Peyer's patch (tissue), 4 donors: ENCODE measurements at regions not wholly inside any gene's neighbourhood (a gene's known extent, or its start where the extent isn't known, plus 50 kb on each side); places are given as distances from the start of the nearest gene placed in this dataset.

ENCODE experiments used
- DNase-seq, 3 donors: peaks; one replicate each; pipeline ENCODE4 v3.0.0-alpha.2; 2017 to 2019
- H3K27ac ChIP-seq, 4 donors: fragments of 200-600 bp; sonication (generic); one replicate each; pipeline ENCODE4 v1.5.1; 2016 to 2019
- H3K27me3 ChIP-seq, 2 donors: fragments of 200-600 bp; sonication (generic); one replicate each; pipeline ENCODE4 v1.5.1; 2019
- H3K36me3 ChIP-seq, 3 donors: fragments of 200-600 bp; sonication (generic); one replicate each; pipeline ENCODE4 v1.5.1; 2016 to 2019
- H3K4me1 ChIP-seq, 4 donors: fragments of 200-600 bp; sonication (generic); one replicate each; pipeline ENCODE4 v1.5.1; 2016 to 2019
- H3K4me3 ChIP-seq, 4 donors: fragments of 200-600 bp; sonication (generic); 1 replicate in 3 of 4; 2 replicates in 1 of 4; pipeline ENCODE4 v1.5.1; 2016 to 2019; ENCODE audit warnings: mild to moderate bottlenecking in 1 of 4
- H3K9me3 ChIP-seq, 4 donors: fragments of 200-600 bp; sonication (generic); one replicate each; pipeline ENCODE4 v1.5.1; 2016 to 2019; ENCODE audit warnings: mild to moderate bottlenecking in 1 of 4
- POLR2A ChIP-seq, 2 donors: fragments of 450-650 bp; IDR thresholded peaks; one replicate each; pipeline ENCODE4 v1.5.1; 2017; ENCODE audit warnings: antibody characterized with exemption in 2 of 2, mild to moderate bottlenecking in 2 of 2, moderate library complexity in 2 of 2
- TF ChIP-seq, protein P1 (sequence below), 6 experiments: fragments of 450-650 bp in 4 of 6; fragments of 200-600 bp in 2 of 6; sonication (generic) in 1 of 6; IDR thresholded peaks; one replicate each; pipeline ENCODE4 v1.5.1; 2017 to 2019; ENCODE audit warnings: antibody characterized with exemption in 6 of 6, mild to moderate bottlenecking in 3 of 6, moderate library complexity in 1 of 6

- TF ChIP-seq POLR2A (IDR thresholded peaks at IDR 0.05): no peak
- TF ChIP-seq, protein P1, sequence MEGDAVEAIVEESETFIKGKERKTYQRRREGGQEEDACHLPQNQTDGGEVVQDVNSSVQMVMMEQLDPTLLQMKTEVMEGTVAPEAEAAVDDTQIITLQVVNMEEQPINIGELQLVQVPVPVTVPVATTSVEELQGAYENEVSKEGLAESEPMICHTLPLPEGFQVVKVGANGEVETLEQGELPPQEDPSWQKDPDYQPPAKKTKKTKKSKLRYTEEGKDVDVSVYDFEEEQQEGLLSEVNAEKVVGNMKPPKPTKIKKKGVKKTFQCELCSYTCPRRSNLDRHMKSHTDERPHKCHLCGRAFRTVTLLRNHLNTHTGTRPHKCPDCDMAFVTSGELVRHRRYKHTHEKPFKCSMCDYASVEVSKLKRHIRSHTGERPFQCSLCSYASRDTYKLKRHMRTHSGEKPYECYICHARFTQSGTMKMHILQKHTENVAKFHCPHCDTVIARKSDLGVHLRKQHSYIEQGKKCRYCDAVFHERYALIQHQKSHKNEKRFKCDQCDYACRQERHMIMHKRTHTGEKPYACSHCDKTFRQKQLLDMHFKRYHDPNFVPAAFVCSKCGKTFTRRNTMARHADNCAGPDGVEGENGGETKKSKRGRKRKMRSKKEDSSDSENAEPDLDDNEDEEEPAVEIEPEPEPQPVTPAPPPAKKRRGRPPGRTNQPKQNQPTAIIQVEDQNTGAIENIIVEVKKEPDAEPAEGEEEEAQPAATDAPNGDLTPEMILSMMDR (IDR thresholded peaks at IDR 0.05): no peak
- no peaks in the 10 kb centered on the region for H3K4me1 ChIP-seq
- no peak for DNase-seq
- no peaks in the 10 kb centered on the region for H3K27me3 ChIP-seq
- no peak overlapping the region for H3K27ac ChIP-seq
- H3K4me3 ChIP-seq: no peak overlapping the region
- H3K9me3 ChIP-seq: no peaks in the 10 kb centered on the region
- H3K36me3 ChIP-seq: no peaks in the 10 kb centered on the region
Measured at GRCh38 chr7:113209449-113210203, 91.3 kb upstream of the SMIM30 start.

GRCh38 chr7:113207931-113208330 lies 89.6 kb upstream of the SMIM30 start:
- no peak overlapping the region for H3K27ac ChIP-seq
- no peak for TF ChIP-seq POLR2A (IDR thresholded peaks at IDR 0.05)
- TF ChIP-seq, protein P1 (IDR thresholded peaks at IDR 0.05): no peak

DNA sequence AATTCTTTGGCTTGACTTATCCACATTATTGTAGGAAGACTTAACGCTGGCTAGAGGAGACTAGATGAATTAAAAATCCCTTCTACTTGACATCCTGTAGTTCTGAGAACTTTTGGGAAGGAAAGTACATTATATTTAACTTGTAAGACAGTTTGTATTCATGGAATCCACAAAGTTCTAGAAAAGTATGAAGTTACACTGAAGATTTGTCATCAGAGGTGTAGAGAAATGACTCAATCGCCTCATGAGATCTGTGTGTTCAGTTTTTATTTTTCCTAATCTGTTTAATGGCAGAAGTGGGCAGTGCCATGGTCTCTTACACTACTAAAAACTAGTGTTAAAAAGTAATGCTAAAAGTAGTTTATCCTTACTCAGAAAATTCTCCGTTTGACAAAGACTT lies 89.1 kb upstream of the SMIM30 start:
- Histone ChIP-seq H3K9me3 (no peaks in the 10 kb centered on the region), H3K27ac (no peak overlapping the region), H3K4me3 (no peak overlapping the region), H3K36me3 (no peaks in the 10 kb centered on the region), H3K27me3 (no peaks in the 10 kb centered on the region), H3K4me1 (no peaks in the 10 kb centered on the region)
- DNase-seq: no peak
- no peak for TF ChIP-seq POLR2A (IDR thresholded peaks at IDR 0.05)
- TF ChIP-seq, protein P1 (IDR thresholded peaks at IDR 0.05): no peak

More at GRCh38 chr7:113207931-113208330, 89.6 kb upstream of the SMIM30 start:
- Histone ChIP-seq H3K4me3 (no peak overlapping the region), H3K9me3 (no peaks in the 10 kb centered on the region), H3K36me3 (no peaks in the 10 kb centered on the region), H3K4me1 (no peaks in the 10 kb centered on the region), H3K27me3 (no peaks in the 10 kb centered on the region)
- no peak for DNase-seq

- H3K36me3 ChIP-seq: no peaks in the 10 kb centered on the region
- no peak for DNase-seq
- no peak overlapping the region for H3K4me3 ChIP-seq
- TF ChIP-seq, protein P1 (IDR thresholded peaks at IDR 0.05): no peak
- TF ChIP-seq POLR2A (IDR thresholded peaks at IDR 0.05): no peak
- no peaks in the 10 kb centered on the region for H3K27me3 ChIP-seq
- no peaks in the 10 kb centered on the region for H3K9me3 ChIP-seq
- no peak overlapping the region for H3K27ac ChIP-seq
- H3K4me1 ChIP-seq: no peaks in the 10 kb centered on the region
Measured at GRCh38 chr7:113204415-113204814, 86.1 kb upstream of the SMIM30 start.

- no peak for TF ChIP-seq POLR2A (IDR thresholded peaks at IDR 0.05)
- TF ChIP-seq, protein P1 (IDR thresholded peaks at IDR 0.05): no peak
- Histone ChIP-seq H3K36me3 (no peaks in the 10 kb centered on the region), H3K9me3 (no peaks in the 10 kb centered on the region), H3K27ac (no peak overlapping the region), H3K4me3 (no peak overlapping the region), H3K27me3 (no peaks in the 10 kb centered on the region), H3K4me1 (no peaks in the 10 kb centered on the region)
- DNase-seq: no peak
Measured at GRCh38 chr7:113202284-113202683, 83.9 kb upstream of the SMIM30 start.
